ENCODE measurements at regions not wholly inside any gene's neighbourhood (a gene's known extent, or its start where the extent isn't known, plus 50 kb on each side); places are given as distances from the start of the nearest gene placed in this dataset.

GRCh38 chr15:46713045-46713444 lies 1004.3 kb upstream of the SEMA6D start:
- Histone ChIP-seq H3K27ac (ENCODE audit: insufficient read depth, low read length) (no peak overlapping the region), H3K56ac (ENCODE audit: extremely low read depth, insufficient read depth, low read length) (no peak overlapping the region), H2AK5ac (ENCODE audit: low read depth, low read length) (no peak overlapping the region), H2AK9ac (replicated peaks; ENCODE audit: low read depth, low read length, poor library complexity) (no peak overlapping the region), H3K9ac (ENCODE audit: low read depth, low read length) (no peak overlapping the region), H3K4me1 (ENCODE audit: control insufficient read depth, insufficient read depth, low read length) (no peaks in the 10 kb centered on the region), H3K18ac (ENCODE audit: low read depth, low read length) (no peak overlapping the region), H3K9me1 (ENCODE audit: insufficient read depth, low read length) (no peaks in the 10 kb centered on the region), H2BK120ac (ENCODE audit: low read depth, low read length) (no peak overlapping the region), H3K14ac (replicated peaks; ENCODE audit: low read depth, low read length) (no peak overlapping the region), H2BK15ac (ENCODE audit: low read depth, low read length) (no peak overlapping the region), H3K4me3 (ENCODE audit: insufficient read depth, low read depth, low read length) (no peak overlapping the region), H4K8ac (ENCODE audit: low read depth in 2 of 2, low read length in 2 of 2) (no peak overlapping the region), H4K91ac (ENCODE audit: insufficient read depth, low read depth, low read length) (no peak overlapping the region), H3K23ac (ENCODE audit: low read depth, low read length) (no peak overlapping the region), H2BK20ac (ENCODE audit: low read depth, low read length) (no peak overlapping the region), H4K20me1 (ENCODE audit: insufficient read depth, low read length) (no peaks in the 10 kb centered on the region), H2AFZ (replicated peaks; ENCODE audit: low read length, poor library complexity) (no peak overlapping the region), H3K27me3 (ENCODE audit: control insufficient read depth, insufficient read depth, low read length) (no peaks in the 10 kb centered on the region), H3K4me2 (ENCODE audit: low read depth, low read length) (no peak overlapping the region), H3K9me3 (ENCODE audit: control insufficient read depth, insufficient read depth, low read length) (peaks cover 4% of the 10 kb centered on the region; the same call in 1 of the 2 replicates), H4K5ac (ENCODE audit: low read depth, low read length) (no peak overlapping the region), H3K79me1 (ENCODE audit: low read depth in 1 of 2, low read length in 2 of 2) (no peaks in the 10 kb centered on the region), H2BK5ac (ENCODE audit: low read depth, low read length, poor library complexity, severe bottlenecking) (no peak overlapping the region), H3K36me3 (ENCODE audit: control insufficient read depth, insufficient read depth, low read length) (no peaks in the 10 kb centered on the region), H3K4ac (ENCODE audit: low read depth, low read length) (no peak overlapping the region)
- no peak for DNase-seq
- TF ChIP-seq CHD1 (IDR thresholded peaks at IDR 0.05; ENCODE audit: low read depth, low read length) (no peak), ELK1 (IDR thresholded peaks at IDR 0.05; ENCODE audit: borderline replicate concordance, low read depth, low read length) (no peak), NFE2L2 (IDR thresholded peaks at IDR 0.05; ENCODE audit: low read depth, low read length) (no peak), MXI1 (IDR thresholded peaks at IDR 0.05; ENCODE audit: borderline replicate concordance, low read depth, low read length) (no peak), FOS (IDR thresholded peaks at IDR 0.05; ENCODE audit: low read depth, low read length) (no peak), RAD21 (IDR thresholded peaks at IDR 0.05; ENCODE audit: low read length) (no peak), POLR2A (IDR thresholded peaks at IDR 0.05; ENCODE audit: low read depth, low read length) (no peak), SMC3 (IDR thresholded peaks at IDR 0.05; ENCODE audit: low read depth, low read length) (no peak)
- TF ChIP-seq, protein P1, sequence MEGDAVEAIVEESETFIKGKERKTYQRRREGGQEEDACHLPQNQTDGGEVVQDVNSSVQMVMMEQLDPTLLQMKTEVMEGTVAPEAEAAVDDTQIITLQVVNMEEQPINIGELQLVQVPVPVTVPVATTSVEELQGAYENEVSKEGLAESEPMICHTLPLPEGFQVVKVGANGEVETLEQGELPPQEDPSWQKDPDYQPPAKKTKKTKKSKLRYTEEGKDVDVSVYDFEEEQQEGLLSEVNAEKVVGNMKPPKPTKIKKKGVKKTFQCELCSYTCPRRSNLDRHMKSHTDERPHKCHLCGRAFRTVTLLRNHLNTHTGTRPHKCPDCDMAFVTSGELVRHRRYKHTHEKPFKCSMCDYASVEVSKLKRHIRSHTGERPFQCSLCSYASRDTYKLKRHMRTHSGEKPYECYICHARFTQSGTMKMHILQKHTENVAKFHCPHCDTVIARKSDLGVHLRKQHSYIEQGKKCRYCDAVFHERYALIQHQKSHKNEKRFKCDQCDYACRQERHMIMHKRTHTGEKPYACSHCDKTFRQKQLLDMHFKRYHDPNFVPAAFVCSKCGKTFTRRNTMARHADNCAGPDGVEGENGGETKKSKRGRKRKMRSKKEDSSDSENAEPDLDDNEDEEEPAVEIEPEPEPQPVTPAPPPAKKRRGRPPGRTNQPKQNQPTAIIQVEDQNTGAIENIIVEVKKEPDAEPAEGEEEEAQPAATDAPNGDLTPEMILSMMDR (conservative IDR thresholded peaks at IDR 0.05; ENCODE audit: low read depth, low read length): no peak
- TF ChIP-seq, protein P2, sequence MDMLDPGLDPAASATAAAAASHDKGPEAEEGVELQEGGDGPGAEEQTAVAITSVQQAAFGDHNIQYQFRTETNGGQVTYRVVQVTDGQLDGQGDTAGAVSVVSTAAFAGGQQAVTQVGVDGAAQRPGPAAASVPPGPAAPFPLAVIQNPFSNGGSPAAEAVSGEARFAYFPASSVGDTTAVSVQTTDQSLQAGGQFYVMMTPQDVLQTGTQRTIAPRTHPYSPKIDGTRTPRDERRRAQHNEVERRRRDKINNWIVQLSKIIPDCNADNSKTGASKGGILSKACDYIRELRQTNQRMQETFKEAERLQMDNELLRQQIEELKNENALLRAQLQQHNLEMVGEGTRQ (IDR thresholded peaks at IDR 0.05; ENCODE audit: low read depth, low read length): no peak
- POLR2A ChIA-PET (ENCODE audit: unreplicated experiment): no interaction called here
- BruUV-seq (replicated peaks): no TSS peak
- CTCF ChIA-PET: no interaction called here
- WGBS, 2 experiments (ENCODE audit: extremely low coverage in 2 of 2, insufficient read length in 1 of 2): no CpG with 5 or more reads among the region's 2 CpGs
- ATAC-seq (ENCODE audit: low read depth): no peak
- intact Hi-C loops (cut with micrococcal nuclease) (no loop called here), dilution Hi-C loops (cut with HindIII; ENCODE audit: low sequenced_read_pairs, unreplicated experiment) (no loop called here), in situ Hi-C loops (cut with MboI; ENCODE audit: low sequenced_read_pairs) (no loop called here)

Data from IMR-90 (cell line).